ENCODE measurements at regions not wholly inside any gene's neighbourhood (a gene's known extent, or its start where the extent isn't known, plus 50 kb on each side); places are given as distances from the start of the nearest gene placed in this dataset.
A peak's percentile ranks its signal among the peaks of the same experiment; 100 is the strongest.

- no peak for DNase-seq (ENCODE audit: low spot score in 2 of 2)
- Histone ChIP-seq H3K4me3 (no peak overlapping the region), H3K36me3 (replicated peaks) (no peaks in the 10 kb centered on the region), H3K4me1 (no peaks in the 10 kb centered on the region; the same call in 1 of the 2 replicates), H3K27me3 (ENCODE audit: low read depth) (no peaks in the 10 kb centered on the region), H3K9me3 (no peaks in the 10 kb centered on the region)
- in situ Hi-C loops (cut with MboI; ENCODE audit: low sequenced_read_pairs) = no loop called here
Measured at GRCh38 chr3:72099326-72100079, 314.6 kb upstream of the PROK2 start.

- H3K4me3 ChIP-seq = no peak overlapping the region
- no peaks in the 10 kb centered on the region for H3K36me3 ChIP-seq (replicated peaks)
- no peak for DNase-seq (ENCODE audit: low spot score in 2 of 2)
- no peaks in the 10 kb centered on the region for H3K9me3 ChIP-seq
- H3K27me3 ChIP-seq (ENCODE audit: low read depth) = no peaks in the 10 kb centered on the region
- no peaks in the 10 kb centered on the region; the same call in 1 of the 2 replicates for H3K4me1 ChIP-seq
- in situ Hi-C loops (cut with MboI; ENCODE audit: low sequenced_read_pairs) = no loop called here
Measured at GRCh38 chr3:72097053-72097452, 312.1 kb upstream of the PROK2 start.

- Histone ChIP-seq H3K4me1 (no peaks in the 10 kb centered on the region; the same call in 1 of the 2 replicates), H3K9me3 (no peaks in the 10 kb centered on the region), H3K27me3 (ENCODE audit: low read depth) (no peaks in the 10 kb centered on the region), H3K4me3 (no peak overlapping the region), H3K36me3 (replicated peaks) (no peaks in the 10 kb centered on the region)
- in situ Hi-C loops (cut with MboI; ENCODE audit: low sequenced_read_pairs) = no loop called here
- DNase-seq (ENCODE audit: low spot score in 2 of 2) = no peak
Measured at GRCh38 chr3:72095521-72095920, 310.6 kb upstream of the PROK2 start.

- Histone ChIP-seq H3K9me3 (no peaks in the 10 kb centered on the region), H3K27me3 (ENCODE audit: low read depth) (no peaks in the 10 kb centered on the region), H3K36me3 (replicated peaks) (no peaks in the 10 kb centered on the region), H3K4me3 (no peak overlapping the region), H3K4me1 (no peaks in the 10 kb centered on the region)
- in situ Hi-C loops (cut with MboI; ENCODE audit: low sequenced_read_pairs) = no loop called here
- no peak for DNase-seq (ENCODE audit: low spot score in 2 of 2)
Measured at GRCh38 chr3:72093992-72094334, 309.0 kb upstream of the PROK2 start.

- DNase-seq (ENCODE audit: low spot score in 2 of 2) = no peak
- in situ Hi-C loops (cut with MboI; ENCODE audit: low sequenced_read_pairs) = no loop called here
Measured at GRCh38 chr3:72093270-72093991, 308.5 kb upstream of the PROK2 start.

GRCh38 chr3:72092778-72093177 lies 307.8 kb upstream of the PROK2 start:
- no peak overlapping the region for H3K4me3 ChIP-seq
- H3K27me3 ChIP-seq (ENCODE audit: low read depth) = no peaks in the 10 kb centered on the region
- H3K4me1 ChIP-seq = no peaks in the 10 kb centered on the region
- no peaks in the 10 kb centered on the region for H3K9me3 ChIP-seq
- in situ Hi-C loops (cut with MboI; ENCODE audit: low sequenced_read_pairs) = no loop called here
- peak; percentile 14 to 35 for DNase-seq (ENCODE audit: low spot score in 2 of 2)
- no peaks in the 10 kb centered on the region for H3K36me3 ChIP-seq (replicated peaks)

More at GRCh38 chr3:72093270-72093991, 308.5 kb upstream of the PROK2 start:
- Histone ChIP-seq H3K27me3 (ENCODE audit: low read depth) (no peaks in the 10 kb centered on the region), H3K4me1 (no peaks in the 10 kb centered on the region), H3K4me3 (no peak overlapping the region), H3K9me3 (no peaks in the 10 kb centered on the region), H3K36me3 (replicated peaks) (no peaks in the 10 kb centered on the region)

GRCh38 chr3:72088486-72089025 lies 303.6 kb upstream of the PROK2 start:
- H3K4me1 ChIP-seq = no peaks in the 10 kb centered on the region
- in situ Hi-C loops (cut with MboI; ENCODE audit: low sequenced_read_pairs) = no loop called here
- no peaks in the 10 kb centered on the region for H3K27me3 ChIP-seq (ENCODE audit: low read depth)
- no peaks in the 10 kb centered on the region for H3K9me3 ChIP-seq
- no peaks in the 10 kb centered on the region for H3K36me3 ChIP-seq (replicated peaks)
- DNase-seq (ENCODE audit: low spot score in 2 of 2) = no peak
- no peak overlapping the region for H3K4me3 ChIP-seq

GRCh38 chr3:72087420-72087819 lies 302.5 kb upstream of the PROK2 start:
- no peaks in the 10 kb centered on the region for H3K36me3 ChIP-seq (replicated peaks)
- H3K9me3 ChIP-seq = no peaks in the 10 kb centered on the region
- no peak for DNase-seq (ENCODE audit: low spot score in 2 of 2)
- in situ Hi-C loops (cut with MboI; ENCODE audit: low sequenced_read_pairs) = no loop called here
- H3K27me3 ChIP-seq (ENCODE audit: low read depth) = no peaks in the 10 kb centered on the region
- no peaks in the 10 kb centered on the region for H3K4me1 ChIP-seq
- H3K4me3 ChIP-seq = no peak overlapping the region

- no peaks in the 10 kb centered on the region for H3K27me3 ChIP-seq (ENCODE audit: low read depth)
- H3K4me3 ChIP-seq = no peak overlapping the region
- H3K36me3 ChIP-seq (replicated peaks) = no peaks in the 10 kb centered on the region
- no peaks in the 10 kb centered on the region for H3K9me3 ChIP-seq
- DNase-seq (ENCODE audit: low spot score in 2 of 2) = no peak
- in situ Hi-C loops (cut with MboI; ENCODE audit: low sequenced_read_pairs) = no loop called here
- H3K4me1 ChIP-seq = no peaks in the 10 kb centered on the region
Measured at GRCh38 chr3:72086743-72087087, 301.8 kb upstream of the PROK2 start.

GRCh38 chr3:72086042-72086742 lies 301.2 kb upstream of the PROK2 start:
- H3K4me3 ChIP-seq = no peak overlapping the region
- in situ Hi-C loops (cut with MboI; ENCODE audit: low sequenced_read_pairs) = no loop called here
- H3K9me3 ChIP-seq = no peaks in the 10 kb centered on the region
- H3K27me3 ChIP-seq (ENCODE audit: low read depth) = no peaks in the 10 kb centered on the region
- no peak for DNase-seq (ENCODE audit: low spot score in 2 of 2)
- no peaks in the 10 kb centered on the region for H3K4me1 ChIP-seq
- no peaks in the 10 kb centered on the region for H3K36me3 ChIP-seq (replicated peaks)

GRCh38 chr3:72085036-72085435 lies 300.1 kb upstream of the PROK2 start:
- no peak overlapping the region for H3K4me3 ChIP-seq
- no peaks in the 10 kb centered on the region for H3K27me3 ChIP-seq (ENCODE audit: low read depth)

GRCh38 chr3:72082776-72083462 lies 298.0 kb upstream of the PROK2 start:
- Histone ChIP-seq H3K4me1 (no peaks in the 10 kb centered on the region), H3K27me3 (ENCODE audit: low read depth) (no peaks in the 10 kb centered on the region), H3K36me3 (replicated peaks) (no peaks in the 10 kb centered on the region), H3K4me3 (no peak overlapping the region), H3K9me3 (no peaks in the 10 kb centered on the region)
- in situ Hi-C loops (cut with MboI; ENCODE audit: low sequenced_read_pairs) = no loop called here
- DNase-seq (ENCODE audit: low spot score in 2 of 2) = no peak

More at GRCh38 chr3:72085036-72085435, 300.1 kb upstream of the PROK2 start:
- Histone ChIP-seq H3K36me3 (replicated peaks) (no peaks in the 10 kb centered on the region), H3K9me3 (no peaks in the 10 kb centered on the region), H3K4me1 (no peaks in the 10 kb centered on the region)
- no peak for DNase-seq (ENCODE audit: low spot score in 2 of 2)
- in situ Hi-C loops (cut with MboI; ENCODE audit: low sequenced_read_pairs) = no loop called here

- Histone ChIP-seq H3K4me3 (no peak overlapping the region), H3K36me3 (replicated peaks) (no peaks in the 10 kb centered on the region), H3K9me3 (no peaks in the 10 kb centered on the region), H3K27me3 (ENCODE audit: low read depth) (no peaks in the 10 kb centered on the region), H3K4me1 (no peaks in the 10 kb centered on the region)
- DNase-seq (ENCODE audit: low spot score in 2 of 2) = no peak
- in situ Hi-C loops (cut with MboI; ENCODE audit: low sequenced_read_pairs) = no loop called here
Measured at GRCh38 chr3:72082186-72082715, 297.3 kb upstream of the PROK2 start.
